ENCODE measurements at regions not wholly inside any gene's neighbourhood (a gene's known extent, or its start where the extent isn't known, plus 50 kb on each side); places are given as distances from the start of the nearest gene placed in this dataset.

DNA sequence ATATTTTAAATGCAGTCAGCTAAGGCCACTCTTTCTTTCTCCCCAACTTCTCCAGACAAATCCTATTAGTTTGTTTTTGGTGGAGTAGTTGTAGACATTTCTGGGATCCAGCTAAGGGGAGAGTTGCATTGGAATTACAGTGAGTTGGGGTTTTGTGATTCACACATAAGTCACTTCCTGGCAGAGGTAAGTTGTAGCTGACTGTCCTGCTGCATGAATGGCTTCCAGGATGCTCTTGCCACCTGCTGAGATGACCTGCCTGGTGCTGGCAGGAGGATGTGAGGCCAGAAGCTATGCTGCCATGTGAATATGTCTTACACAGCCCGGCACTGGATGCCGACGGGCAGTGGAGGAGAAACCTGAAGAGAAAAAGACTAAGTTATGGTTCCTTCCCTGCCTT, 243.7 kb downstream of the TDRD15 start (continued):
- TF ChIP-seq, protein P1, sequence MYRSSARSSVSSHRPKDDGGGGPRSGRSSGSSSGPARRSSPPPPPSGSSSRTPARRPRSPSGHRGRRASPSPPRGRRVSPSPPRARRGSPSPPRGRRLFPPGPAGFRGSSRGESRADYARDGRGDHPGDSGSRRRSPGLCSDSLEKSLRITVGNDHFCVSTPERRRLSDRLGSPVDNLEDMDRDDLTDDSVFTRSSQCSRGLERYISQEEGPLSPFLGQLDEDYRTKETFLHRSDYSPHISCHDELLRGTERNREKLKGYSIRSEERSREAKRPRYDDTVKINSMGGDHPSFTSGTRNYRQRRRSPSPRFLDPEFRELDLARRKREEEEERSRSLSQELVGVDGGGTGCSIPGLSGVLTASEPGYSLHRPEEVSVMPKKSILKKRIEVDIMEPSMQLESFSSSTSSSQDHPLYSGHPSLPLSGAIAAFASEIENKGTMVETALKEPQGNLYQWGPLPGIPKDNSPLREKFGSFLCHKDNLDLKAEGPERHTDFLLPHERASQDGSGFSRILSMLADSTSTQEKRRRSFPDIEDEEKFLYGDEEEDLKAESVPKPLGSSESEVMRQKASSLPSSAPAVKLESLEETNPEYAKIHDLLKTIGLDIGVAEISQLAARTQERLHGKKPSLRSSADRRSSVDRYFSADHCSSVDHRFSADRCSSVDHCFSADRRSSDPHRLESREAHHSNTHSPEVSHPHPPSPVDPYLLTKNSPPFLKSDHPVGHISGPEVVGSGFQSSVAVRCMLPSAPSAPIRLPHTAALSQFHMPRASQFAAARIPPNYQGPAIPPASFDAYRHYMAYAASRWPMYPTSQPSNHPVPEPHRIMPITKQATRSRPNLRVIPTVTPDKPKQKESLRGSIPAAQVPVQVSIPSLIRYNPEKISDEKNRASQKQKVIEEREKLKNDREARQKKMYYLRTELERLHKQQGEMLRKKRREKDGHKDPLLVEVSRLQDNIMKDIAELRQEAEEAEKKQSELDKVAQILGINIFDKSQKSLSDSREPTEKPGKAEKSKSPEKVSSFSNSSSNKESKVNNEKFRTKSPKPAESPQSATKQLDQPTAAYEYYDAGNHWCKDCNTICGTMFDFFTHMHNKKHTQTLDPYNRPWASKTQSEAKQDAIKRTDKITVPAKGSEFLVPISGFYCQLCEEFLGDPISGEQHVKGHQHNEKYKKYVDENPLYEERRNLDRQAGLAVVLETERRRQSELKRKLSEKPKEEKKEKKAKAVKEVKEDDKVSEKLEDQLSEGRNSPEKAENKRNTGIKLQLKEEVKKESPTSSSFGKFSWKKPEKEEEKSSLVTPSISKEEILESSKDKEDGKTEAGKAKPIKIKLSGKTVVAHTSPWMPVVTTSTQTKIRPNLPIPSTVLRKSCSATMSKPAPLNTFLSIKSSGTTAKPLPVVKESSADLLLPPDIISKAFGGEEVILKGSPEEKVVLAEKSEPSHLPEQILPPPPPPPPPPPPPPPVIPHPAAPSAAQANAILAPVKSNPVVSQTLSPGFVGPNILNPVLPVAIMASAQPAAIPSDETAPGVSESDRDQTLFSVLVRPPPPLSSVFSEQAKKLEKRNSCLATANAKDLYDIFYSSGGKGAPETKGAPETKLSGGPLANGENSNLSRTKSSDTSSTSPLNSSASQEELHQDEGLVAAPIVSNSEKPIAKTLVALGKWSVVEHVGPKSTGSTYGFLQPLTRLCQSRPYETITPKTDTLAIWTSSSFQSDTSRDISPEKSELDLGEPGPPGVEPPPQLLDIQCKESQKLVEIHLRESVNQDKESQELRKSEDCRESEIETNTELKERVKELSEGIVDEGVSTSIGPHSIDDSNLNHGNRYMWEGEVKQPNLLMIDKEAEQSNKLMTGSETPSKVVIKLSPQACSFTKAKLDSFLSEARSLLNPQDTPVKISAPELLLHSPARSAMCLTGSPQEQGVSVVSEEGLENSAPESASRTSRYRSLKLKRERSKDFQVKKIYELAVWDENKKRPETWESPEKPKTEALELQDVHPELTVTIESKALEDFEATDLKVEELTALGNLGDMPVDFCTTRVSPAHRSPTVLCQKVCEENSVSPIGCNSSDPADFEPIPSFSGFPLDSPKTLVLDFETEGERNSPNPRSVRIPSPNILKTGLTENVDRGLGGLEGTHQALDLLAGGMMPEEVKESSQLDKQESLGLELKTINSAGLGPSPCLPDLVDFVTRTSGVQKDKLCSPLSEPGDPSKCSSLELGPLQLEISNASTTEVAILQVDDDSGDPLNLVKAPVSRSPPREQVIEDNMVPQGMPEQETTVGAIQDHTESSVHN (CRISPR knock-in tag; IDR thresholded peaks at IDR 0.05), result no peak
- TF ChIP-seq, protein P2, sequence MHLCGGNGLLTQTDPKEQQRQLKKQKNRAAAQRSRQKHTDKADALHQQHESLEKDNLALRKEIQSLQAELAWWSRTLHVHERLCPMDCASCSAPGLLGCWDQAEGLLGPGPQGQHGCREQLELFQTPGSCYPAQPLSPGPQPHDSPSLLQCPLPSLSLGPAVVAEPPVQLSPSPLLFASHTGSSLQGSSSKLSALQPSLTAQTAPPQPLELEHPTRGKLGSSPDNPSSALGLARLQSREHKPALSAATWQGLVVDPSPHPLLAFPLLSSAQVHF (CRISPR knock-in tag; IDR thresholded peaks at IDR 0.05), result no peak
- TF ChIP-seq, protein P3, sequence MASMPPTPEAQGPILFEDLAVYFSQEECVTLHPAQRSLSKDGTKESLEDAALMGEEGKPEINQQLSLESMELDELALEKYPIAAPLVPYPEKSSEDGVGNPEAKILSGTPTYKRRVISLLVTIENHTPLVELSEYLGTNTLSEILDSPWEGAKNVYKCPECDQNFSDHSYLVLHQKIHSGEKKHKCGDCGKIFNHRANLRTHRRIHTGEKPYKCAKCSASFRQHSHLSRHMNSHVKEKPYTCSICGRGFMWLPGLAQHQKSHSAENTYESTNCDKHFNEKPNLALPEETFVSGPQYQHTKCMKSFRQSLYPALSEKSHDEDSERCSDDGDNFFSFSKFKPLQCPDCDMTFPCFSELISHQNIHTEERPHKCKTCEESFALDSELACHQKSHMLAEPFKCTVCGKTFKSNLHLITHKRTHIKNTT (CRISPR knock-in tag; IDR thresholded peaks at IDR 0.05), result no peak
- TF ChIP-seq SMAD9 (CRISPR knock-in tag; IDR thresholded peaks at IDR 0.05) (no peak), SATB2 (CRISPR knock-in tag; IDR thresholded peaks at IDR 0.05) (no peak)
- TF ChIP-seq, protein P4, sequence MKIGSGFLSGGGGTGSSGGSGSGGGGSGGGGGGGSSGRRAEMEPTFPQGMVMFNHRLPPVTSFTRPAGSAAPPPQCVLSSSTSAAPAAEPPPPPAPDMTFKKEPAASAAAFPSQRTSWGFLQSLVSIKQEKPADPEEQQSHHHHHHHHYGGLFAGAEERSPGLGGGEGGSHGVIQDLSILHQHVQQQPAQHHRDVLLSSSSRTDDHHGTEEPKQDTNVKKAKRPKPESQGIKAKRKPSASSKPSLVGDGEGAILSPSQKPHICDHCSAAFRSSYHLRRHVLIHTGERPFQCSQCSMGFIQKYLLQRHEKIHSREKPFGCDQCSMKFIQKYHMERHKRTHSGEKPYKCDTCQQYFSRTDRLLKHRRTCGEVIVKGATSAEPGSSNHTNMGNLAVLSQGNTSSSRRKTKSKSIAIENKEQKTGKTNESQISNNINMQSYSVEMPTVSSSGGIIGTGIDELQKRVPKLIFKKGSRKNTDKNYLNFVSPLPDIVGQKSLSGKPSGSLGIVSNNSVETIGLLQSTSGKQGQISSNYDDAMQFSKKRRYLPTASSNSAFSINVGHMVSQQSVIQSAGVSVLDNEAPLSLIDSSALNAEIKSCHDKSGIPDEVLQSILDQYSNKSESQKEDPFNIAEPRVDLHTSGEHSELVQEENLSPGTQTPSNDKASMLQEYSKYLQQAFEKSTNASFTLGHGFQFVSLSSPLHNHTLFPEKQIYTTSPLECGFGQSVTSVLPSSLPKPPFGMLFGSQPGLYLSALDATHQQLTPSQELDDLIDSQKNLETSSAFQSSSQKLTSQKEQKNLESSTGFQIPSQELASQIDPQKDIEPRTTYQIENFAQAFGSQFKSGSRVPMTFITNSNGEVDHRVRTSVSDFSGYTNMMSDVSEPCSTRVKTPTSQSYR (CRISPR knock-in tag; IDR thresholded peaks at IDR 0.05; ENCODE audit: borderline replicate concordance), result no peak

Data from HepG2 (cell line).